NCI-H1417 treated with DMSO at 0.1 percent for 48 hours (cell line): ENCODE measurements at regions not wholly inside any gene's neighbourhood (a gene's known extent, or its start where the extent isn't known, plus 50 kb on each side); places are given as distances from the start of the nearest gene placed in this dataset.
"Not testable (repeated sequence)": the region's sequence is repeated elsewhere in the genome, so short reads cannot be mapped to it uniquely, and the experiment has no call there.

Experiments
- DNase-seq: peaks from one replicate; lab custom pipeline; 2025; lab: John Stamatoyannopoulos, UW

- no peak for DNase-seq
These were observed 59.3 kb downstream of the BTBD3 start for GRCh38 chr20:11976966-11977365.

GRCh38 chr20:11978496-11978895, 60.8 kb downstream of the BTBD3 start:
- no peak for DNase-seq

- DNase-seq, result no peak
These were observed 61.8 kb downstream of the BTBD3 start for GRCh38 chr20:11979306-11979990.

DNA sequence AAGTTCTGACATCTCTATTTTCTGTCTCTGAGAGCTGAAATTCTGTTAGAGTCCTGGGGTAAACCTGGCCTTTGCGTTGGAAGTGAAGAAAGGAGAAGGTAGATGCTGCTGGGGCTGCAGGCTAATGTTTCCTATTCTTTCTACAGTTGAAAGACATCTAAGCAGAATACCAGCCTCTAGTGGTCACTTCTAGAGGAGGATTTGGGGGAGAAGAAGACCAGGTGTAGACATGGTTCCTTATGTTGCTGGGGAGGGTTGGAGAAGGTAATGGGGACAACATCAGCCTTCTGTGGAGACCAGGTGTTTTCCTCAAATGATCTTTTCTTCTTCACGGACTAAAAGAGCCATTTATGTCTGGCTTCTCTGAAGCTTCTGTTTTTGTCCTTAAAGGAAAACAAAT, 62.6 kb downstream of the BTBD3 start:
- DNase-seq, result no peak

- no peak for DNase-seq
These were observed 63.8 kb downstream of the BTBD3 start for GRCh38 chr20:11981366-11981947.

DNA sequence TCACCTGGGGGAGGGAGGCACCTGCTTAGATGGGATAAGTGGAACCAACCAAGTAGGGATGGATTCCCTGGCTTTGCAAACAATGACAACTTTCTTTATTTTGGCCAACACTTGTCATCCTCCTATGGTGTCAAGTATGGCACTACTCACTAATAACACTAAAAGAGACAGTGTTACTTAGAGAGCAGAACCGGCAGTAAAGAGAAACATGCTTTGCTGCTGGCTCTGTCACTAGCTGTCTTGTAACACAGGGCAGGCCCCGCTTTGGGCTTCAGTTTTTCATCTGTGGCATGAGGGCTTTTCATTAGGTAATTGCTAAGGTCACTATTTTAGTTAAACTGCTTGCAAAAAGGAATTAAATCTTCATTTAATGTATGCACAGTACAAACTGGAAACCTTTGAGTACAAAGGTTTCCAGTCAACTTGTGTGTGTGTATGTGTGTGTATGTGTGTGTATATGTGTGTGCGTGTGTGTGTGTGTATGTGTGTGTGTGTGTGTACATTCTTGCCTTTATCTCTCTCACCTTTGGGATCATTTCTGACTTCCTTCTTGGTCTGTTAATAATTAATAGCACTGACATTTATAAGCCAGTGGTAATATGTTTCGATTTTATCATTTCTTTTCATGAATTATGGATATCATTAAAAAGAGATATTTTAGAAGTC, 64.7 kb downstream of the BTBD3 start:
- no peak for DNase-seq

- DNase-seq, result no peak
These were observed 65.3 kb downstream of the BTBD3 start for GRCh38 chr20:11982955-11983470.

- DNase-seq, result no peak
These were observed 69.3 kb downstream of the BTBD3 start for GRCh38 chr20:11986954-11987353.

DNA sequence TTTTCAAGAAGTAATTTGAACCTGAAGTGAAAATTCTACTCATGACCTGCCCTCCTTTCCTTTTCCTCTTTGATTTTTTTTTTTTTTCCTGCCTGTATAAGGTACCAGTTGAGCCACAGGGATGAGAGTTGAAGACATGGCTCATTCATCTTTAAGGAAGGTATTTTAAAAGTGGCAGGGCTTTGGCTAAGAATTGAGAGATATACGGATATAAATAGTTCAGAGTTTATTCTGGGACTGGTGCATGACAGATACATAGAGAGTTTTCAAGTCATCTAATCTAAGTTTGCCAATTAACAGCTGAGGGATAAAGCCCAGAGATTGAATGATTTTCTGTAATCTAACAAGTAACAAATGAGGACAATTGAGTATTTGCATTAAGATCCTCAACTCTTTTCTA, 69.8 kb downstream of the BTBD3 start:
- no peak for DNase-seq

DNA sequence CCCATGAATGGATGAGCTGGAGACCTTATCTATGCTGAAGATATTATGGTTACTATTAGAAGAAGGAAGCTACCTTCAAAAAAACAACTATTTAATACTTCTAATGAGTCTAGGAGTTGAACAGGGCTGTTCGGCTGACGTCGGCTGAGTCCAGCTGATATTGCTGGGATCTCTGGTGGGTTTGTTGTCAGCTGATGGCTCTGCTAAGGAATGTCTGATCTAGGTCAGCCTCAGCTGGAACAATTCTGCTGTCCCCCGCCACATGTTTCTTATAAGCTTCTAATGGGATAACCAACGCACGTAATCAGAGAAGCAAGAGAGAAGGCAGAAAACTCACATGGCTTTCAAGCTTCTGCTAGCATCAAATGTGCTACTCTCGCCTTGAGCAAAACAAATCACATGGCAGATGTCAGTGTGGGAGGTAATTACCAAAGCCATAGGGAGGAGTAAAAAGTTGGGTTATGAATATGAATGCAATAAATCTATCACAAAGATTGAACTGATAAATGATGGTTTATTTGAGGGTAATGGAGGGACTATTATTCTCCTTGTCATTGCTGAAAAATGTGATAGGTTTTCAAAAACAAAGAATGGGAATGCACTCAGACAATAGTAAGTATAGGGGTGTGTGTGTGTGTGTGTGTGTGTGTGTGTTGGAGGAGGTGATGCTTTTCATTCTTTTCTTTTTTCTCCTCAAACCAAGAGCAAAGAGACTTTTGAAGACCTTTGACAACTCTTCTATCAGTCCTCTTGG, 71.5 kb downstream of the BTBD3 start:
- DNase-seq, result peak; percentile 37

- no peak for DNase-seq
These were observed 74.7 kb downstream of the BTBD3 start for GRCh38 chr20:11992426-11992825.

- DNase-seq, result peak; percentile 94
These were observed 76.3 kb downstream of the BTBD3 start for GRCh38 chr20:11993886-11994461.

GRCh38 chr20:11995805-11996567, 78.3 kb downstream of the BTBD3 start:
- DNase-seq, result no peak

- DNase-seq, result not testable (repeated sequence)
These were observed 87.1 kb downstream of the BTBD3 start for GRCh38 chr20:12004776-12005175.

- no peak for DNase-seq
These were observed 94.8 kb downstream of the BTBD3 start for GRCh38 chr20:12012241-12013222.

DNA sequence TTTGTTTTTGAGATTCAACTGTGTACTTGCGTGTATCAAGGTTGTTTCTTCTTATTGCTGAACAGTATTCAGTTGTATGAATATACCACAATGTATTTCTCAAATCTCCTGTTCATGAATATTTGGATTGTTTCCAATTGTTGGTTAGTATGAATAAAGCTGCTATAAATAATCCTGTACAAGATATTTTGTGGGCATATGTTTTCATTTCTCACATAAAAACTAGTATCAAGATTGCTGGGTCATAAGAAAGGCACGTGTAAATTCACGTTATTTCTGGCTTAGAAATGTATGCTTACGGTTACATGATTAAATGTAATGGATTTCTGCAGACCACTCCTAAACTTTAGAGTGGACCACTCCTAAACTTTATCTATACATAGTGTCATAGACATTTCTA, 96.6 kb downstream of the BTBD3 start:
- DNase-seq, result no peak

GRCh38 chr20:12014736-12015135, 97.0 kb downstream of the BTBD3 start:
- no peak for DNase-seq

DNA sequence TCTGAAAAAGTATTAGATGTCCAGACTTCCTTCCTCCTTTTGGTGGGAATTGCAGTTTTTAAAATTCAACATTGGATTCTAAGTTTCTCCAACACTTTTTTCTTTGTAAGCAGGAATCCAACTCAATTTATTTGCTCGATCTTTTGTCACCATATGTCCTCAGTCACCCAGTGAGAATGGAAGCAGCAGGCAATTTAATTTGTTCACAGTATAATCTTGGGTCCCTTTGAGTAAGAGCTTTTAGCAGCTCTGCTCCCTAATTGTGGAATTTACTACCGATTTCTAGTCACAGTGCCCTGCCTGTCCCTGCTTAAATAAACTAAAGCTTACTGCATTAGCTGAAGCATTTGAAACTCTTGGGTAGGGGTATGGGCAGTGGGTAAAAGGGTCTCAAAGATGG, 98.6 kb downstream of the BTBD3 start:
- no peak for DNase-seq

DNA sequence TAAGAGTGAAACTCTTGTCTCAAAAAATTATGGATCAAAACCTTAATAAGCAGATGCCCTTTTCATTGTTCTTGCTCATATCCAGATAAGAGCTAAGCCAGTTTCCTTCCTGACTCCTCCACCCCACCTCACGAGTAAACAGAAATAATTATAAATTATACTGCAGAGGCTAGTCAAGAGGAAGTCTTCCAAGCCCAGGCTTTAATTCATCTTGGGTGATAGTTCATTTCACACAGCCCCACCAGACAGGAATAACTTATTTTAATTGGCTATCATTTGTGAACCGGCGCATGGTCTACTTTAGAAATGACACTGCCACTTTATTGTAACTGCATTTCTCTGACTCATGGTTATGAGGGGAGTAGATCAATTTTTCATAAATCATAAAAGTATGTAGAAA, 102.0 kb downstream of the BTBD3 start:
- no peak for DNase-seq

- no peak for DNase-seq
These were observed 103.2 kb downstream of the BTBD3 start for GRCh38 chr20:12020846-12021245.
